OCI-LY3 (cell line): ENCODE measurements at regions not wholly inside any gene's neighbourhood (a gene's known extent, or its start where the extent isn't known, plus 50 kb on each side); places are given as distances from the start of the nearest gene placed in this dataset.

ENCODE experiments used
- CTCF ChIP-seq: fragments of 200-600, 300-600 bp; sonication (generic); IDR thresholded peaks from 2 replicates; pipeline ENCODE4 v1.5.1; 2014; ENCODE audit warnings: antibody characterized with exemption, low read length, low read depth
- EZH2phosphoT487 ChIP-seq: fragments of 200-600 bp; shearing (Covaris generic); IDR thresholded peaks from 2 replicates; pipeline ENCODE4 v1.6.1; 2018; ENCODE audit warnings: antibody characterized with exemption, mixed run types, low read depth

GRCh38 chr3:159472611-159473010 lies 516.0 kb upstream of the IL12A start:
- no peak for TF ChIP-seq CTCF
- no peak for TF ChIP-seq EZH2phosphoT487
